GF-D8 (cell line): ENCODE measurements at regions not wholly inside any gene's neighbourhood (a gene's known extent, or its start where the extent isn't known, plus 50 kb on each side); places are given as distances from the start of the nearest gene placed in this dataset.
"Not testable (repeated sequence)": the region's sequence is repeated elsewhere in the genome, so short reads cannot be mapped to it uniquely, and the experiment has no call there.

Source experiments
- DNase-seq: peaks from one replicate; lab custom pipeline; 2025; lab: John Stamatoyannopoulos, UW

- not testable (repeated sequence) for DNase-seq
Measured at GRCh38 chr5:97234380-97234779, 51.3 kb upstream of the RIOK2 start.

- no peak for DNase-seq
Measured at GRCh38 chr5:97242341-97242740, 59.3 kb upstream of the RIOK2 start.

- no peak for DNase-seq
Measured at GRCh38 chr5:97243353-97243752, 60.3 kb upstream of the RIOK2 start.

GRCh38 chr5:97245386-97245785, 62.3 kb upstream of the RIOK2 start:
- DNase-seq, result no peak

- DNase-seq, result no peak
Measured at GRCh38 chr5:97250113-97250512, 67.1 kb upstream of the RIOK2 start.

- no peak for DNase-seq
Measured at GRCh38 chr5:97266076-97266475, 83.0 kb upstream of the RIOK2 start.

GRCh38 chr5:97266576-97266975, 83.5 kb upstream of the RIOK2 start:
- no peak for DNase-seq

GRCh38 chr5:97267767-97268166, 84.7 kb upstream of the RIOK2 start:
- no peak for DNase-seq

GRCh38 chr5:97276474-97277120, 93.5 kb upstream of the RIOK2 start:
- DNase-seq, result no peak

- DNase-seq, result no peak
Measured at GRCh38 chr5:97281257-97281656, 98.2 kb upstream of the RIOK2 start.

GRCh38 chr5:97297063-97297703, 114.1 kb upstream of the RIOK2 start:
- no peak for DNase-seq

- DNase-seq, result no peak
Measured at GRCh38 chr5:97297704-97298091, 114.7 kb upstream of the RIOK2 start.

- DNase-seq, result not testable (repeated sequence)
Measured at GRCh38 chr5:97301181-97301580, 118.1 kb upstream of the RIOK2 start.

GRCh38 chr5:97338729-97339128, 155.7 kb upstream of the RIOK2 start:
- DNase-seq, result no peak

- DNase-seq, result no peak
Measured at GRCh38 chr5:97355775-97356174, 172.7 kb upstream of the RIOK2 start.

- no peak for DNase-seq
Measured at GRCh38 chr5:97363577-97363976, 180.5 kb upstream of the RIOK2 start.

GRCh38 chr5:97364731-97365130, 181.7 kb upstream of the RIOK2 start:
- DNase-seq, result no peak

GRCh38 chr5:97365163-97365845, 182.3 kb upstream of the RIOK2 start:
- DNase-seq, result no peak

- no peak for DNase-seq
Measured at GRCh38 chr5:97365918-97366317, 182.9 kb upstream of the RIOK2 start.

- no peak for DNase-seq
Measured at GRCh38 chr5:97375959-97376358, 192.9 kb upstream of the RIOK2 start.

GRCh38 chr5:97377582-97377981, 194.5 kb upstream of the RIOK2 start:
- DNase-seq, result no peak

GRCh38 chr5:97383996-97384395, 200.9 kb upstream of the RIOK2 start:
- no peak for DNase-seq

GRCh38 chr5:97388794-97389193, 205.7 kb upstream of the RIOK2 start:
- no peak for DNase-seq
